Gastrocnemius medialis (tissue), 4 donors: ENCODE measurements at regions not wholly inside any gene's neighbourhood (a gene's known extent, or its start where the extent isn't known, plus 50 kb on each side); places are given as distances from the start of the nearest gene placed in this dataset.

Experiments used
- POLR2A ChIP-seq, 2 donors: fragments of 450-650 bp; IDR thresholded peaks; one replicate each; pipeline ENCODE4 v1.6.1; 2017; ENCODE audit warnings: antibody characterized with exemption in 2 of 2, mild to moderate bottlenecking in 2 of 2, moderate library complexity in 2 of 2
- TF ChIP-seq, protein P1 (sequence below), 5 experiments: fragments of 450-650 bp in 3 of 5; fragments of 200-600 bp in 2 of 5; sonication (generic) in 2 of 5; IDR thresholded peaks in 4 of 5; conservative IDR thresholded peaks in 1 of 5; 1 replicate in 4 of 5; 2 replicates in 1 of 5; pipeline ENCODE4 v1.5.1; 2016 to 2019; ENCODE audit warnings: antibody characterized with exemption in 5 of 5, mild to moderate bottlenecking in 3 of 5, moderate library complexity in 3 of 5

DNA sequence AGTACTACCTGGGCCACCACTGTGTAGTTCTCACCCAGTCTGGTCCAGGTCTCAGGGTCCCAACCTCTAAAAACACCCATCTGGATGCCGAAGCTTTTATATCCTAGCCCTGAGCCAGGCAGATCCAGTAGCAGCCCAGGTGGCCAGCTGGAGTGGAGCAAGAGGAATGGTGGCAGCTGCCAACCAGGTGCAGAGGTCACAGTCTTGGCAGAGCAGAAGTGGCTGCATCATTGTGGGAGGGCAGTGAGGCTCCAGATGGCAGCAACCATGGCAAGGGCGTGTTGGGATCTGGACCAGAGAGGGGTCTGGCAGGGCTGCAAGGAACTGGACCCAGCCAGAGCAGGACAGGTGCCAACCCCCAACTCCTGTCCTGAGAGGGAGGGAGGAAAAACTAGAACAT lies 72.2 kb upstream of the AGAP1 start:
- TF ChIP-seq, protein P1, sequence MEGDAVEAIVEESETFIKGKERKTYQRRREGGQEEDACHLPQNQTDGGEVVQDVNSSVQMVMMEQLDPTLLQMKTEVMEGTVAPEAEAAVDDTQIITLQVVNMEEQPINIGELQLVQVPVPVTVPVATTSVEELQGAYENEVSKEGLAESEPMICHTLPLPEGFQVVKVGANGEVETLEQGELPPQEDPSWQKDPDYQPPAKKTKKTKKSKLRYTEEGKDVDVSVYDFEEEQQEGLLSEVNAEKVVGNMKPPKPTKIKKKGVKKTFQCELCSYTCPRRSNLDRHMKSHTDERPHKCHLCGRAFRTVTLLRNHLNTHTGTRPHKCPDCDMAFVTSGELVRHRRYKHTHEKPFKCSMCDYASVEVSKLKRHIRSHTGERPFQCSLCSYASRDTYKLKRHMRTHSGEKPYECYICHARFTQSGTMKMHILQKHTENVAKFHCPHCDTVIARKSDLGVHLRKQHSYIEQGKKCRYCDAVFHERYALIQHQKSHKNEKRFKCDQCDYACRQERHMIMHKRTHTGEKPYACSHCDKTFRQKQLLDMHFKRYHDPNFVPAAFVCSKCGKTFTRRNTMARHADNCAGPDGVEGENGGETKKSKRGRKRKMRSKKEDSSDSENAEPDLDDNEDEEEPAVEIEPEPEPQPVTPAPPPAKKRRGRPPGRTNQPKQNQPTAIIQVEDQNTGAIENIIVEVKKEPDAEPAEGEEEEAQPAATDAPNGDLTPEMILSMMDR (IDR thresholded peaks at IDR 0.05 in 4 of 5, conservative IDR thresholded peaks at IDR 0.05 in 1 of 5): no peak
- TF ChIP-seq POLR2A (IDR thresholded peaks at IDR 0.05): no peak
